CD1c-positive myeloid dendritic cell (primary cell): ENCODE measurements at regions not wholly inside any gene's neighbourhood (a gene's known extent, or its start where the extent isn't known, plus 50 kb on each side); places are given as distances from the start of the nearest gene placed in this dataset.

Source experiments
- DNase-seq: peaks from one replicate; pipeline ENCODE4 v3.0.0-alpha.2; 2016; ENCODE audit errors: extremely low spot score

GRCh38 chr18:45378308-45378707 is 237.0 kb upstream of the SLC14A2 start:
- DNase-seq, result no peak

GRCh38 chr18:45378933-45379332 is 236.3 kb upstream of the SLC14A2 start:
- DNase-seq, result no peak

GRCh38 chr18:45379903-45380302 is 235.4 kb upstream of the SLC14A2 start:
- DNase-seq, result no peak

- DNase-seq, result no peak
Observed at GRCh38 chr18:45381282-45381681, 234.0 kb upstream of the SLC14A2 start.

- no peak for DNase-seq
Observed at GRCh38 chr18:45383228-45383627, 232.0 kb upstream of the SLC14A2 start.

- peak; percentile 71 for DNase-seq
Observed at GRCh38 chr18:45384137-45384961, 230.9 kb upstream of the SLC14A2 start.

- DNase-seq, result no peak
Observed at GRCh38 chr18:45384962-45385315, 230.3 kb upstream of the SLC14A2 start.

GRCh38 chr18:45386041-45386655 is 229.1 kb upstream of the SLC14A2 start:
- DNase-seq, result no peak

GRCh38 chr18:45387229-45387628 is 228.0 kb upstream of the SLC14A2 start:
- no peak for DNase-seq

GRCh38 chr18:45398448-45398847 is 216.8 kb upstream of the SLC14A2 start:
- DNase-seq, result no peak

- no peak for DNase-seq
Observed at GRCh38 chr18:45399146-45399545, 216.1 kb upstream of the SLC14A2 start.

GRCh38 chr18:45399643-45400042 is 215.6 kb upstream of the SLC14A2 start:
- DNase-seq, result no peak

- no peak for DNase-seq
Observed at GRCh38 chr18:45402485-45403056, 212.7 kb upstream of the SLC14A2 start.

- DNase-seq, result no peak
Observed at GRCh38 chr18:45403341-45404049, 211.8 kb upstream of the SLC14A2 start.

- DNase-seq, result no peak
Observed at GRCh38 chr18:45408218-45408617, 207.1 kb upstream of the SLC14A2 start.

GRCh38 chr18:45409971-45410370 is 205.3 kb upstream of the SLC14A2 start:
- no peak for DNase-seq

GRCh38 chr18:45412577-45412976 is 202.7 kb upstream of the SLC14A2 start:
- DNase-seq, result no peak

- no peak for DNase-seq
Observed at GRCh38 chr18:45413180-45413836, 202.0 kb upstream of the SLC14A2 start.

- DNase-seq, result no peak
Observed at GRCh38 chr18:45415614-45416013, 199.7 kb upstream of the SLC14A2 start.

- no peak for DNase-seq
Observed at GRCh38 chr18:45416168-45416567, 199.1 kb upstream of the SLC14A2 start.

- no peak for DNase-seq
Observed at GRCh38 chr18:45417392-45417791, 197.9 kb upstream of the SLC14A2 start.

GRCh38 chr18:45423659-45424058 is 191.6 kb upstream of the SLC14A2 start:
- DNase-seq, result no peak
